Suprapubic skin (tissue), 3 donors: ENCODE measurements at regions not wholly inside any gene's neighbourhood (a gene's known extent, or its start where the extent isn't known, plus 50 kb on each side); places are given as distances from the start of the nearest gene placed in this dataset.

Source experiments
- CTCF ChIP-seq, 2 donors: fragments of 200-600 bp in 1 of 2; fragments of 450-650 bp in 1 of 2; sonication (generic) in 1 of 2; IDR thresholded peaks; one replicate each; pipeline ENCODE4 v1.5.1; 2016 to 2019; ENCODE audit warnings: antibody characterized with exemption in 2 of 2, mild to moderate bottlenecking in 1 of 2, moderate library complexity in 1 of 2
- POLR2A ChIP-seq, 2 donors: fragments of 450-650 bp; IDR thresholded peaks; one replicate each; pipeline ENCODE4 v1.6.1; 2017; ENCODE audit warnings: antibody characterized with exemption in 2 of 2, mild to moderate bottlenecking in 2 of 2, moderate library complexity in 2 of 2

- TF ChIP-seq CTCF (IDR thresholded peaks at IDR 0.05) (no peak), POLR2A (IDR thresholded peaks at IDR 0.05) (no peak)
Observed at GRCh38 chr17:14854691-14855090, 410.4 kb downstream of the PMP22 start.
